GM12873 (cell line): ENCODE measurements at regions not wholly inside any gene's neighbourhood (a gene's known extent, or its start where the extent isn't known, plus 50 kb on each side); places are given as distances from the start of the nearest gene placed in this dataset.

ENCODE experiments used
- TF ChIP-seq, protein P1 (sequence below): IDR thresholded peaks from 2 replicates; pipeline ENCODE4 v1.5.1; 2012; ENCODE audit warnings: low read depth, mild to moderate bottlenecking, moderate library complexity, low read length, control low read depth; ENCODE audit not compliant: insufficient read depth; ENCODE audit errors: missing control alignments

DNA sequence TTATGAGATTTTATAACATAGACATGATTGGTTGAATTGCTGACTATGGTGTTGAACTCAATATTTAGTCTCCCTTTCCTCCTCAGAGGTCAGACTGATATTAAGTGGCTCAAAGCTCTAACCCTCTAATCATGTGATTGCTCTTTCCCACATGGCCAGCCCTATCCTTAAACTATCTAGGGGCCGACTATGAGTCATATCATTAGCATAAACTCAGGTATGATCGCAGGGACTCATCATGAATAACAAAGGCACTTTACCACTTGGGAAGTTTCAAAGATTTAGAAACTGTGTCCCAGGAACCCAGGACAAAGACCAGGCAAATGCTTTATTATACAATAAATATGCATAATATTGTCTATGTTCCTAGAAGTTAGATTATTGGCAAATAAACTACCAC lies 894.6 kb upstream of the NEGR1 start:
- TF ChIP-seq, protein P1, sequence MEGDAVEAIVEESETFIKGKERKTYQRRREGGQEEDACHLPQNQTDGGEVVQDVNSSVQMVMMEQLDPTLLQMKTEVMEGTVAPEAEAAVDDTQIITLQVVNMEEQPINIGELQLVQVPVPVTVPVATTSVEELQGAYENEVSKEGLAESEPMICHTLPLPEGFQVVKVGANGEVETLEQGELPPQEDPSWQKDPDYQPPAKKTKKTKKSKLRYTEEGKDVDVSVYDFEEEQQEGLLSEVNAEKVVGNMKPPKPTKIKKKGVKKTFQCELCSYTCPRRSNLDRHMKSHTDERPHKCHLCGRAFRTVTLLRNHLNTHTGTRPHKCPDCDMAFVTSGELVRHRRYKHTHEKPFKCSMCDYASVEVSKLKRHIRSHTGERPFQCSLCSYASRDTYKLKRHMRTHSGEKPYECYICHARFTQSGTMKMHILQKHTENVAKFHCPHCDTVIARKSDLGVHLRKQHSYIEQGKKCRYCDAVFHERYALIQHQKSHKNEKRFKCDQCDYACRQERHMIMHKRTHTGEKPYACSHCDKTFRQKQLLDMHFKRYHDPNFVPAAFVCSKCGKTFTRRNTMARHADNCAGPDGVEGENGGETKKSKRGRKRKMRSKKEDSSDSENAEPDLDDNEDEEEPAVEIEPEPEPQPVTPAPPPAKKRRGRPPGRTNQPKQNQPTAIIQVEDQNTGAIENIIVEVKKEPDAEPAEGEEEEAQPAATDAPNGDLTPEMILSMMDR: no peak

DNA sequence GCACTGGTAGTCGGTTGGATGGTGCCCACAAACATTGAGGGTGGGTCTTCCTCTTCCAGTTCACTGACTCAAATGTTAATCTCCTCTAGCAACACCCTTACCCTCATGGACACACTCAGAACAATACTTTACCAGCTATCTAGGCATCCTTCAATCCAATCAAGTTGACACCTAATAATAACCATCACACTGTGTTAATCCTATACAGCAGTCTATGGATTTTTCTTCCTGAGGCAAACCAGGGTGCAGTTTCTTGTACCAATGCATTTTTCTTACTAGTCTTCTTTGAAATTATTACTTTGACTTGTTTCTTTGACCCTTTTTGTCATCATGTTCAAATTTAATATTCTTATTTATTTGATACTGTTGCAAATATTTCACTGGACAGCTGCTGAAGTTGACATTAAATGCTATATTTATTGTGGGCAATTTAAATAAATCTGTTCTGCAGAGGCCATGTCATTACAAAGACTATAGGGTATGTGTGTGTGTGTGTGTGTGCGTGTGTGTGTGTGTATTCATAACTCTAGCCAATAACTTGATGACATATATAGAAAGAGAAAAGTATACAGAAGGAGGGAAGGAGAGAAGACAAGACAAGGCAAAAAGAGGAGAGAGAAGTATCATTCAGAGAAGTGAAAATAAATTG lies 884.8 kb upstream of the NEGR1 start:
- TF ChIP-seq, protein P1: no peak

DNA sequence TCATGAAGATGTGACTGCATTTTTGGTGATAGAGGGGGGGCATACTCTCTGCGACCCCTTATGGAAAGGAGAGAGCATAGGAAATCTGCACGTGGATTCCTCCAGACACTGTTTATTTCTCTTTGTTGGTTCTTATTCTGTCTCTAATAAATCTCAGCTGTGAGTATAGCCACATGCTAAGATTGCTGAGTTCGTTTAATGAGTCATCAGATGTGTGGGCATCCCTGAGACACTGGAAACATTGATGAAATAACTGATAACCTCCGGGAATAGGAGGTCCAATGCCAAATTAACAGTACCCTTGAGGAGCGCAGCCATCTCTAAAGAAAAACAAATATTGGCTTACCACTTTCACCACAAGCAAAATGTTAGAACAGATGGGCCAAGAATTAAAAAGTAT lies 880.2 kb upstream of the NEGR1 start:
- TF ChIP-seq, protein P1: no peak

DNA sequence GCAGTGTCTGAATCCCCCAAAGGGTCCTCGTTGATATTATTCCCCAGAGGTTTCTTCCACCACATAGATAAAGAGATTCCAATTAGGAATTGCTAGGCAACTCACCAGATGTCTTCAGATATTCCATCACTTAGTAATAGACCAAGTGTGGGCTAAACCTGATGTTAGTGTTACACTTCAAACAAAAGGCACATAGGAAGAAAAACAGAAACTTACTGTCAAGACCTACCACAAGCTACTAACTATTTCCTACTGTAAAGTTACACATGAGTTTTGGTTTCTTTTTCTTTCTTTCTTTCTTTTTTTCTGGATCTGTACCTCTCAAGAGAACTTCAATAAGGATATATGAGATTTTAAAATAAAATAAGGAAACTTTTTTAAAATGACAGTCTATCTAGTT lies 879.1 kb upstream of the NEGR1 start:
- TF ChIP-seq, protein P1: no peak

DNA sequence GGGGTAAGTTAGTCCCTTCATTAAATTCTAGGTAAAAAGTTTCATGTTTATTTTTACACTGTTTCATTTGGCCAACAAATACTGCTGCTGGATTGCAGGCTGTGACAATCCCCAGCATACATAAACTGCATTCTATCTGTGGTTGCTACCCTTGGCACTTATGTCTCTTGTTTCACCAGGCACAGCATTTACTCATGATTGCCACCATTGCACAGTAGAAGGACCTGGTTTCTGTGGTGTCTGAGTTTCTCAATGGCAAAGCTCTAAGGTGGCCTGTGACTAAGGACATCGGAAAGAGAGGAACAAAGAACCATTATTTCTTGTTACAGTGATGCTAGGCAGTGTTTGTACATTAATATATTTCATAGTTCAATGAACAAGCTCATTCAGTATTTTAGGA lies 878.4 kb upstream of the NEGR1 start:
- TF ChIP-seq, protein P1: no peak

DNA sequence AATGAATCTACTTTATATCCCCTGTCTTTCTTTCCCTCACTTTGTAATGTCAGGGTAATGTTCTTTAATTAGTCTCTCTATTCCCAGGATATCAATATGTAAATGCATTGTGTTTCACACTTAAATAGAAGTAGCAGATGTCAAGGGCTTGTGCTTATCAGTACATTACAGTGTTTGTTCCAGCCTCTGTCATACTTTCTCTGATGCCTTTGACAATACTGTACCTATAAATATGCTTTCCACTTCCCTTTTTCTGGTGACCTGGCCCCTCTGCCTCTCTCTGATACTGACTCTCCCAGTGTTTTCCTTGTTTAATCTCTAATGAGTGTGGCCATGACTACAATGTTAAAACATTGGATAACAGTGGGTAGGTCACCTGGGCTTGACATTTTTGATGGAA lies 862.0 kb upstream of the NEGR1 start:
- TF ChIP-seq, protein P1: no peak

DNA sequence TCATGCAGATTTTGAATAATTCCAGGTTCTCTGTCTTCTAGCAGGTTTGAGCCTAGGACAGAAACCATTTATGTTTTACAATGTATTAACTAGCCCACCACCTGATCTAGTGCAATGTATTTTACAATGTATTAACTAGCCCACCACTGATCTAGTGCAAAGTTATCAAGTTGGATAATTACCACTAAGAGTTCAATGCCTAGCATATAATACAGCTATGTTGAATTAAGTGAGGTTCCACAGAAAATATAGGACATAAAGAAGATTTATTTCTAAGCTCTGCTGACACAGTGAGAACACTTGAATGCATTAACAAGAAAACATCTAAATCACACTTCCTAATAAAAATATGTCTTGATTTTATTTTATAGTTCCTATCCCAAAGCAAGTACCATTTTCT lies 854.6 kb upstream of the NEGR1 start:
- TF ChIP-seq, protein P1: no peak
